Thyroid gland (tissue), 4 donors: ENCODE measurements at regions not wholly inside any gene's neighbourhood (a gene's known extent, or its start where the extent isn't known, plus 50 kb on each side); places are given as distances from the start of the nearest gene placed in this dataset.

Experiments used
- CTCF ChIP-seq, 6 experiments: fragments of 200-600 bp in 3 of 6; fragments of 450-650 bp in 3 of 6; sonication (generic) in 3 of 6; IDR thresholded peaks; one replicate each; pipeline ENCODE4 v1.5.1; 2016 to 2019; ENCODE audit warnings: antibody characterized with exemption in 6 of 6, mild to moderate bottlenecking in 2 of 6, inconsistent platforms in 1 of 6, moderate library complexity in 1 of 6
- POLR2A ChIP-seq, 2 donors: fragments of 450-650 bp; IDR thresholded peaks; one replicate each; pipeline ENCODE4 v1.6.1; 2017; ENCODE audit warnings: antibody characterized with exemption in 2 of 2, mild to moderate bottlenecking in 2 of 2, moderate library complexity in 1 of 2

- TF ChIP-seq POLR2A (IDR thresholded peaks at IDR 0.05) (no peak), CTCF (IDR thresholded peaks at IDR 0.05) (no peak)
These were observed 529.6 kb downstream of the ADGRL2 start for GRCh38 chr1:82330330-82330729.
